Heart left ventricle (tissue), 16 donors: ENCODE measurements at regions not wholly inside any gene's neighbourhood (a gene's known extent, or its start where the extent isn't known, plus 50 kb on each side); places are given as distances from the start of the nearest gene placed in this dataset.
"Not testable (repeated sequence)": the region's sequence is repeated elsewhere in the genome, so short reads cannot be mapped to it uniquely, and the experiment has no call there.

Experiments used
- ATAC-seq, 4 donors: fragments of 200-7000 bp; cut with Tn5 transposase; one replicate each; pipeline ENCODE4 v1.9.1; 2020 to 2022; ENCODE audit warnings: moderate library complexity in 4 of 4, mild to moderate bottlenecking in 3 of 4, moderate number of reproducible peaks in 1 of 4
- DNase-seq, 5 donors: peaks; one replicate each; pipeline ENCODE4 v3.0.0-alpha.2; 2020
- H3K27ac ChIP-seq, 12 donors: fragments of 200-600 bp; sonication (generic) in 4 of 12; one replicate each; pipeline versions ENCODE4 v1.5.0 to v1.8.0; 2016 to 2022; ENCODE audit warnings: mild to moderate bottlenecking in 2 of 12
- H3K27me3 ChIP-seq, 9 donors: fragments of 200-600 bp; sonication (generic) in 2 of 9; one replicate each; pipeline versions ENCODE4 v1.5.1 to v1.8.0; 2016 to 2022; ENCODE audit warnings: mild to moderate bottlenecking in 3 of 9
- H3K36me3 ChIP-seq, 9 donors: fragments of 200-600 bp; sonication (generic) in 2 of 9; one replicate each; pipeline versions ENCODE4 v1.5.0 to v1.8.0; 2018 to 2022; ENCODE audit warnings: mild to moderate bottlenecking in 2 of 9
- H3K4me1 ChIP-seq, 12 donors: fragments of 200-600 bp; sonication (generic) in 4 of 12; one replicate each; pipeline versions ENCODE4 v1.5.0 to v1.8.0; 2016 to 2022; ENCODE audit warnings: mild to moderate bottlenecking in 3 of 12
- H3K4me3 ChIP-seq, 12 donors: fragments of 200-600 bp; sonication (generic) in 4 of 12; one replicate each; pipeline versions ENCODE4 v1.5.0 to v1.8.0; 2017 to 2022; ENCODE audit warnings: mild to moderate bottlenecking in 9 of 12, moderate library complexity in 4 of 12
- H3K9me3 ChIP-seq, 12 donors: fragments of 200-600 bp; sonication (generic) in 4 of 12; one replicate each; pipeline versions ENCODE4 v1.5.0 to v1.8.0; 2016 to 2022; ENCODE audit warnings: mild to moderate bottlenecking in 1 of 12
- POLR2A ChIP-seq, 2 donors: fragments of 450-650 bp; IDR thresholded peaks; one replicate each; pipeline ENCODE4 v1.6.1; 2017; ENCODE audit warnings: antibody characterized with exemption in 2 of 2, mild to moderate bottlenecking in 2 of 2, moderate library complexity in 2 of 2
- WGBS, 4 donors: extraction: QIAGEN DNeasy Blood & Tissue Kit in 2 of 4; methylation state at CpG; one replicate each; pipeline versions ENCODE4 v1.1.5 to v1.1.7; 2013 to 2018; 5-methylcytosine and 5-hydroxymethylcytosine counted together
- intact Hi-C, 10 donors: fragments of 100-400 bp; cut with DNase I; formaldehyde crosslinking; loops; one replicate each; pipeline versions ENCODE4 v1.11.1 to v1.14.2; 2022
- TF ChIP-seq, protein P1 (sequence below), 12 donors: fragments of 200-600 bp; sonication (generic) in 4 of 12; IDR thresholded peaks; one replicate each; pipeline versions ENCODE4 v1.5.0 to v1.8.0; 2018 to 2022; ENCODE audit warnings: antibody characterized with exemption in 12 of 12, mild to moderate bottlenecking in 5 of 12
- donor health status: ischemic (EF 13 %, LVEDD 7.1; RV severe dilation, severe dysfunction).
- donor health status: healthy with polysubstance abuse.
- donor health status: DM: no; HTN: yes; CAD: no.
- donor health status: DM: no; HTN: no; CAD: no.
- donor health status: ischemic (EF 25% LVEDD 6.9; RV normal size, moderate dysfunction).
- donor health status: ischemic (EF 25% LVEDD 5.7; RV mildly dilated, moderate dysfunction).
- donor health status: healthy.
- donor health status: DM: yes; HTN: yes; CAD: no.
- donor health status: ischemic (EF 35%, LVEDD 5.7; RV mildly dilated, moderate dysfunction).
- donor health status: nonischemic (EF 11% LVEDD 7.7; RV severe dilation, severe dysfunction).
- donor health status: DM: yes; HTN: yes; CAD: no.
- donor health status: PGD.
- donor health status: ischemic (EF 29% LVEDD 5.4; RV normal size, mild dysfunction).
- donor health status: nonischemic (EF 23%, LVEDD 6.1; RV moderate dilation, normal function).

DNA sequence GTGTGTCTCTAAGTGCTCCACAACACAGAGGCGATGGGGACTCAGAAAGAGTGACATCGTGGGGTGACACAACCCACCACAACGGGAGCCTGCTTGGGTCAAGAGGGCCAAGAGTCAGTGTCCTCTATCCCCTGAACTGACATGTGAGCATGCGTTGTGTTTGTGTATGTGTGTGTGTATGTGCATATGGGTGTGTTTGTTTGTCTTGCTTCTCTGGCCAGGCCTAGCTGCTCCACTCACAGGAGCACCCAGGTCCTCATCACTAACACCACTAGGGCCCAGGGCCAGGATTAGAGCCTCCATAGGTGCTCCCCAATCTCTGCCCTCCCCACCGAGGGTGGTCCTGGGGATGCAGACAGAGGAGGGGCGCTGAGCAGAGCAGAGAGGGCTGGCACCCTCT lies 115.0 kb upstream of the CTSV start:
- Histone ChIP-seq H3K27ac (no peak overlapping the region), H3K4me1 (no peaks in the 10 kb centered on the region), H3K36me3 (no peaks in the 10 kb centered on the region), H3K4me3 (no peak overlapping the region), H3K27me3 (no peaks in the 10 kb centered on the region), H3K9me3 (no peaks in the 10 kb centered on the region)
- intact Hi-C loops = no loop called here
- no peak for ATAC-seq
- WGBS, 4 donors = 86 to 95% (median 92%) methylated on average over 6 of the region's 6 CpGs
- TF ChIP-seq POLR2A (IDR thresholded peaks at IDR 0.05) = no peak
- TF ChIP-seq, protein P1, sequence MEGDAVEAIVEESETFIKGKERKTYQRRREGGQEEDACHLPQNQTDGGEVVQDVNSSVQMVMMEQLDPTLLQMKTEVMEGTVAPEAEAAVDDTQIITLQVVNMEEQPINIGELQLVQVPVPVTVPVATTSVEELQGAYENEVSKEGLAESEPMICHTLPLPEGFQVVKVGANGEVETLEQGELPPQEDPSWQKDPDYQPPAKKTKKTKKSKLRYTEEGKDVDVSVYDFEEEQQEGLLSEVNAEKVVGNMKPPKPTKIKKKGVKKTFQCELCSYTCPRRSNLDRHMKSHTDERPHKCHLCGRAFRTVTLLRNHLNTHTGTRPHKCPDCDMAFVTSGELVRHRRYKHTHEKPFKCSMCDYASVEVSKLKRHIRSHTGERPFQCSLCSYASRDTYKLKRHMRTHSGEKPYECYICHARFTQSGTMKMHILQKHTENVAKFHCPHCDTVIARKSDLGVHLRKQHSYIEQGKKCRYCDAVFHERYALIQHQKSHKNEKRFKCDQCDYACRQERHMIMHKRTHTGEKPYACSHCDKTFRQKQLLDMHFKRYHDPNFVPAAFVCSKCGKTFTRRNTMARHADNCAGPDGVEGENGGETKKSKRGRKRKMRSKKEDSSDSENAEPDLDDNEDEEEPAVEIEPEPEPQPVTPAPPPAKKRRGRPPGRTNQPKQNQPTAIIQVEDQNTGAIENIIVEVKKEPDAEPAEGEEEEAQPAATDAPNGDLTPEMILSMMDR (IDR thresholded peaks at IDR 0.05) = no peak
- DNase-seq = no peak

DNA sequence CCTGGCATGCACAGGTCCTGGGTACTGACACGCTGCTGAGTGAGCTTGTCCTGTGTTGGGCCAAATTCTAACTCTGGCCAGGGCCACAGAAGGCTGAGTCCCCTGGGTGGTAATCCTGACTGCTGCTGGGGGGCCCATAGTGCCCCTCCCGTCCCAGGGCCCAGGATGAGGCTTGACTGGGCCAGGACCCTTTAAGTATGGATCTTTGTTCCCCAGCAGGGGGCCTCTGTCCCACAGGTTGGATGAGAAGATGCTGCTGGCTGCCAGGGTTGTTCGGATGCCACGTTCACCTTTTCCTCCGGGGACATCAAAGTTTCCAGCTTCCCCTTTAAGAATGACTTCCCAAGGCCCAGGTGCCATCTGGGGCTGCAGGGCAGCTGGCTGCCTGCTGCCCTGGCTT lies 114.2 kb upstream of the CTSV start:
- H3K27ac ChIP-seq, H3K4me3 ChIP-seq, H3K27me3 ChIP-seq, ATAC-seq, intact Hi-C loops, H3K9me3 ChIP-seq, H3K4me1 ChIP-seq, DNase-seq, H3K36me3 ChIP-seq: not testable (repeated sequence)
- WGBS, 4 donors = 86 to 93% (median 87%) methylated on average over 2 to 5 of the region's 5 CpGs

DNA sequence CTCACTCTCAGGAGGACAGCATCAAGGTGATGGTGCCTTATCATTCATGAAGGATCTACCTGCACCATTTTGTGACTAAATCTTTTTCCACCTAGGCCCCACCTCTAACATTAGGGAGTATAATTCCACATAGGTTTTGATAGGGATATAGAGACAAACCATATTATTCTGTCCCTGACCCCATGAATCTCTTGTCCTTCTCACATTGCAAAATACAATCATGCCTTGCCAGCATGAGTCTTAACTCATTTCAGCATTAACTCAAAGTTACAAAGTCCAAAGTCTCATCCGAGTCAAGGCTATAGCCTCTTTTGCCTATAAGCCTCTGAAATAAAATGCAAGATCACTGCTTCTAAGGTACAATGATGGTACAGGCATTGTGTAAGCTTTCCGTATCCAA lies 111.5 kb upstream of the CTSV start:
- H3K4me3 ChIP-seq, H3K36me3 ChIP-seq, DNase-seq, H3K4me1 ChIP-seq, intact Hi-C loops, H3K27ac ChIP-seq, H3K27me3 ChIP-seq, H3K9me3 ChIP-seq, ATAC-seq: not testable (repeated sequence)
- 90 to 96% (median 95%) methylated on average over 2 of the region's 2 CpGs for WGBS, 4 donors

DNA sequence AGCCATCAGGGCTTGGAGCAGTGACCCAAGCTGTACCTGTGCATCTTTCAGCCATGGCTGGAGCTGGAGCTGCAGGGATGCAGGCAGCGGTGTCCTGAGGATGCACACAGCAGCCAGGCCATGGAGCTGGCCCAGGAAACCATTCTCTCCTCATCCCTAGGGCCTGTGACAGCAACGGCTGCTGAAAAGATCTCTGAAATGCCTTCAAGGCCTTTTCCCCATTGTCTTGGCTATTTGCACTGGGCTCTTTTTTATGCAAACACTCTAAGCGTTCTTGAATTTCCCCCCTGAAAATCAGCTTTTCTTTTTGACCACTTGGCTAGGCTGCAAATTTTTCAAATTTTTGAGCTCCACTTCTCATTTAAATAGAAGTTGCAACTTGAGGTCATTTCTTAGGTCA lies 109.5 kb upstream of the CTSV start:
- H3K36me3 ChIP-seq, H3K27ac ChIP-seq, H3K27me3 ChIP-seq, H3K4me1 ChIP-seq, intact Hi-C loops, DNase-seq, ATAC-seq, H3K4me3 ChIP-seq, H3K9me3 ChIP-seq: not testable (repeated sequence)
- WGBS, 4 donors = 72 to 86% (median 77%) methylated on average over 2 to 3 of the region's 3 CpGs

DNA sequence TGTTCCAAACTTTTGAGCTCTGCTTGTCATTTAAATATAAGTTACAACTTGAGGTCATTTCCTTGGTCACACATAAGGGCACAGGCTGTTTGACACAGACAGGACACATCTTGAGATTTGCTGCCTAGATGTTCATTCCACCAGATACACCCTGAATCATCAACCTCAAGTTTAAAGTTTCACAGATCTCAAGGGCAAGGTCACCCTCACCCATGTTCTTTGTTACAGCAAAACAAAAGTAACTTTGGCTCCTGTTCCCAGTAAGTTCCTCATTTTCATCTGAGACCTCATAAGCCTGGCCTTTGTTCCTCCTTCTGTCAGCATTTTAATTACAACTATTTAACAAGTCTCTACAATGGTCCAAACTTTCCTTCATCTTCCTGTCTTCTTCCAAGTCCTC lies 106.7 kb upstream of the CTSV start:
- H3K4me1 ChIP-seq, intact Hi-C loops, ATAC-seq, DNase-seq, H3K4me3 ChIP-seq, H3K27ac ChIP-seq, H3K36me3 ChIP-seq, H3K27me3 ChIP-seq, H3K9me3 ChIP-seq: not testable (repeated sequence)

DNA sequence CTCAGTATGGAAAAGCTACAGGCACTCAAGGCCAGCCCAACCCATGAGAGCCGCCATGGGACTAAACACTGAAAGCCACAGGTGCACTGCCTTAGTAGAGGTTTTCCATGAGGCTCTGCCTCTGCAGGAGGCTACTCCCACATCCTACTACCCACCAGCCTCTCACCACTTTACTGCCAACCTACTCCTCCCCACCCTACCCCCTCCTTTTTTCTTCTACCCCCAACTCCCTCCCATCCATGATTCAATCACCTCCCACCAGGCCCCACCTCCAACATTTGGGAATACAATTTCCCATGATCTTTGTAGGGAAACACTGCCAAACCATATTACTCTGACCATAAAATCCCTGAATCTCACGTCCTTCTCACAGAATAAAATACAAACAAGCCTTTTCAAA lies 101.6 kb upstream of the CTSV start:
- Histone ChIP-seq H3K4me3 (no peak overlapping the region), H3K4me1 (no peaks in the 10 kb centered on the region), H3K9me3 (no peaks in the 10 kb centered on the region), H3K27ac (no peak overlapping the region), H3K27me3 (no peaks in the 10 kb centered on the region), H3K36me3 (no peaks in the 10 kb centered on the region)
- no peak for DNase-seq
- TF ChIP-seq, protein P1 (IDR thresholded peaks at IDR 0.05) = no peak
- TF ChIP-seq POLR2A (IDR thresholded peaks at IDR 0.05) = no peak
- 47 to 59% (median 54%) methylated on average over 2 of the region's 2 CpGs for WGBS, 4 donors
- ATAC-seq = no peak
- intact Hi-C loops = no loop called here
